COLO829 (cell line): ENCODE measurements at regions not wholly inside any gene's neighbourhood (a gene's known extent, or its start where the extent isn't known, plus 50 kb on each side); places are given as distances from the start of the nearest gene placed in this dataset.

Experiments used
- DNase-seq: peaks from one replicate; pipeline ENCODE4 v3.0.0; 2012; ENCODE audit warnings: low spot score

GRCh38 chr9:13552606-13553215 is 273.2 kb upstream of the MPDZ start:
- DNase-seq: no peak

GRCh38 chr9:13550519-13550918 is 271.0 kb upstream of the MPDZ start:
- DNase-seq: no peak

- DNase-seq: no peak
These were observed 269.0 kb upstream of the MPDZ start for GRCh38 chr9:13548535-13548934.

GRCh38 chr9:13535141-13535540 is 255.6 kb upstream of the MPDZ start:
- no peak for DNase-seq

GRCh38 chr9:13534006-13534405 is 254.5 kb upstream of the MPDZ start:
- DNase-seq: no peak

GRCh38 chr9:13532407-13532806 is 252.9 kb upstream of the MPDZ start:
- no peak for DNase-seq

GRCh38 chr9:13529321-13530104 is 250.0 kb upstream of the MPDZ start:
- DNase-seq: no peak

- DNase-seq: no peak
These were observed 244.8 kb upstream of the MPDZ start for GRCh38 chr9:13524245-13524644.

- no peak for DNase-seq
These were observed 240.6 kb upstream of the MPDZ start for GRCh38 chr9:13520069-13520468.

GRCh38 chr9:13513716-13514444 is 234.4 kb upstream of the MPDZ start:
- no peak for DNase-seq

GRCh38 chr9:13513286-13513685 is 233.8 kb upstream of the MPDZ start:
- no peak for DNase-seq

- DNase-seq: no peak
These were observed 229.2 kb upstream of the MPDZ start for GRCh38 chr9:13508681-13509080.

GRCh38 chr9:13508086-13508485 is 228.6 kb upstream of the MPDZ start:
- no peak for DNase-seq

GRCh38 chr9:13505797-13506196 is 226.3 kb upstream of the MPDZ start:
- DNase-seq: no peak

- no peak for DNase-seq
These were observed 224.1 kb upstream of the MPDZ start for GRCh38 chr9:13503599-13503998.

- no peak for DNase-seq
These were observed 223.0 kb upstream of the MPDZ start for GRCh38 chr9:13502484-13502883.

GRCh38 chr9:13501018-13501417 is 221.5 kb upstream of the MPDZ start:
- no peak for DNase-seq

GRCh38 chr9:13500034-13500433 is 220.5 kb upstream of the MPDZ start:
- DNase-seq: no peak

GRCh38 chr9:13493697-13494096 is 214.2 kb upstream of the MPDZ start:
- DNase-seq: no peak

GRCh38 chr9:13491493-13492424 is 212.3 kb upstream of the MPDZ start:
- DNase-seq: no peak

- DNase-seq: no peak
These were observed 211.6 kb upstream of the MPDZ start for GRCh38 chr9:13491138-13491492.

- DNase-seq: no peak
These were observed 208.4 kb upstream of the MPDZ start for GRCh38 chr9:13487936-13488335.
